HCT116 (cell line): ENCODE measurements at regions not wholly inside any gene's neighbourhood (a gene's known extent, or its start where the extent isn't known, plus 50 kb on each side); places are given as distances from the start of the nearest gene placed in this dataset.

Experiments used
- CEBPB ChIP-seq: IDR thresholded peaks from 2 replicates; pipeline ENCODE4 v1.6.1; 2012; ENCODE audit warnings: low read depth
- EZH2 ChIP-seq: fragments of 200-600 bp; sonication (generic); IDR thresholded peaks from 2 replicates; pipeline ENCODE4 v1.6.1; 2017; ENCODE audit warnings: antibody characterized with exemption, mixed run types
- EZH2phosphoT487 ChIP-seq: fragments of 200-600 bp; IDR thresholded peaks from 2 replicates; pipeline ENCODE4 v1.6.1; 2018; ENCODE audit warnings: antibody characterized with exemption, borderline replicate concordance
- POLR2A ChIP-seq: IDR thresholded peaks from 2 replicates; pipeline ENCODE4 v1.7.0; 2011; ENCODE audit warnings: borderline replicate concordance; ENCODE audit not compliant: insufficient read depth, insufficient read length; ENCODE audit errors: extremely low read depth
- YY1 ChIP-seq: IDR thresholded peaks from 2 replicates; pipeline ENCODE4 v1.6.1; 2011; ENCODE audit warnings: low read length, low read depth, moderate library complexity, mild to moderate bottlenecking; ENCODE audit not compliant: insufficient replicate concordance; ENCODE audit errors: extremely low read depth
- ZNF274 ChIP-seq: fragments of 200-500 bp; sonication (Bioruptor generic); IDR thresholded peaks from 2 replicates; pipeline ENCODE4 v1.6.1; 2014; ENCODE audit warnings: mild to moderate bottlenecking, low read depth, low read length, inconsistent platforms
- TF ChIP-seq, protein P1 (sequence below), 3 experiments: fragments of 200-600 bp in 1 of 3; sonication (generic) in 1 of 3; IDR thresholded peaks in 2 of 3; conservative IDR thresholded peaks in 1 of 3; 2 replicates each; pipeline ENCODE4 v1.5.1; 2012 to 2017; ENCODE audit warnings: low read depth in 2 of 3, low read length in 2 of 3, antibody characterized with exemption in 1 of 3, borderline replicate concordance in 1 of 3, control low read depth in 1 of 3, mild to moderate bottlenecking in 1 of 3, mixed read lengths in 1 of 3, mixed run types in 1 of 3, moderate library complexity in 1 of 3; ENCODE audit not compliant: insufficient read depth in 1 of 3
- TF ChIP-seq, protein P2 (sequence below): IDR thresholded peaks from 2 replicates; pipeline ENCODE4 v1.6.1; 2012; ENCODE audit warnings: low read depth

DNA sequence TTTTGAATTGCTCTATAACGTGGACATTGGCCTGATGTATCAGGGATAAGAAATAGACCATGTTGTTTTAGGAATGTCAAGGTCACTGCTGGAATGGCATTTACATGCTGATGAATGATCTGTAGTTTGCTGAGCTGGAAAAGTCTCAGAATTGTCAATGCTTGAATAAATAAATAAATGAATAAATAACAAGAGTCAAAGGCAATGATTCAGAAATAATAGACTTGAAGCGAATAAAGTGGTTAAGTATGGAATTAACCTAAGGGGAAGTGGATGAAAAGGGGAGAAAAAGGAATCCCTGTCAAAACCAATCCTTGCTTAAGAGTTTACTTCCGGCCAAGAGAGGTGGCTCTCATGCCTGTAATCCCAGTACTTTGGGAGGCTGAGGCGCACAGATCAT, 1620.0 kb downstream of the SUCLG1 start:
- TF ChIP-seq, protein P1, sequence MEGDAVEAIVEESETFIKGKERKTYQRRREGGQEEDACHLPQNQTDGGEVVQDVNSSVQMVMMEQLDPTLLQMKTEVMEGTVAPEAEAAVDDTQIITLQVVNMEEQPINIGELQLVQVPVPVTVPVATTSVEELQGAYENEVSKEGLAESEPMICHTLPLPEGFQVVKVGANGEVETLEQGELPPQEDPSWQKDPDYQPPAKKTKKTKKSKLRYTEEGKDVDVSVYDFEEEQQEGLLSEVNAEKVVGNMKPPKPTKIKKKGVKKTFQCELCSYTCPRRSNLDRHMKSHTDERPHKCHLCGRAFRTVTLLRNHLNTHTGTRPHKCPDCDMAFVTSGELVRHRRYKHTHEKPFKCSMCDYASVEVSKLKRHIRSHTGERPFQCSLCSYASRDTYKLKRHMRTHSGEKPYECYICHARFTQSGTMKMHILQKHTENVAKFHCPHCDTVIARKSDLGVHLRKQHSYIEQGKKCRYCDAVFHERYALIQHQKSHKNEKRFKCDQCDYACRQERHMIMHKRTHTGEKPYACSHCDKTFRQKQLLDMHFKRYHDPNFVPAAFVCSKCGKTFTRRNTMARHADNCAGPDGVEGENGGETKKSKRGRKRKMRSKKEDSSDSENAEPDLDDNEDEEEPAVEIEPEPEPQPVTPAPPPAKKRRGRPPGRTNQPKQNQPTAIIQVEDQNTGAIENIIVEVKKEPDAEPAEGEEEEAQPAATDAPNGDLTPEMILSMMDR (IDR thresholded peaks at IDR 0.05 in 2 of 3, conservative IDR thresholded peaks at IDR 0.05 in 1 of 3; ENCODE audit: borderline replicate concordance in 1 of 3, insufficient read depth in 1 of 3, low read depth in 2 of 3, low read length in 2 of 3) = no peak
- TF ChIP-seq EZH2 = no peak
- no peak for TF ChIP-seq POLR2A
- TF ChIP-seq, protein P2, sequence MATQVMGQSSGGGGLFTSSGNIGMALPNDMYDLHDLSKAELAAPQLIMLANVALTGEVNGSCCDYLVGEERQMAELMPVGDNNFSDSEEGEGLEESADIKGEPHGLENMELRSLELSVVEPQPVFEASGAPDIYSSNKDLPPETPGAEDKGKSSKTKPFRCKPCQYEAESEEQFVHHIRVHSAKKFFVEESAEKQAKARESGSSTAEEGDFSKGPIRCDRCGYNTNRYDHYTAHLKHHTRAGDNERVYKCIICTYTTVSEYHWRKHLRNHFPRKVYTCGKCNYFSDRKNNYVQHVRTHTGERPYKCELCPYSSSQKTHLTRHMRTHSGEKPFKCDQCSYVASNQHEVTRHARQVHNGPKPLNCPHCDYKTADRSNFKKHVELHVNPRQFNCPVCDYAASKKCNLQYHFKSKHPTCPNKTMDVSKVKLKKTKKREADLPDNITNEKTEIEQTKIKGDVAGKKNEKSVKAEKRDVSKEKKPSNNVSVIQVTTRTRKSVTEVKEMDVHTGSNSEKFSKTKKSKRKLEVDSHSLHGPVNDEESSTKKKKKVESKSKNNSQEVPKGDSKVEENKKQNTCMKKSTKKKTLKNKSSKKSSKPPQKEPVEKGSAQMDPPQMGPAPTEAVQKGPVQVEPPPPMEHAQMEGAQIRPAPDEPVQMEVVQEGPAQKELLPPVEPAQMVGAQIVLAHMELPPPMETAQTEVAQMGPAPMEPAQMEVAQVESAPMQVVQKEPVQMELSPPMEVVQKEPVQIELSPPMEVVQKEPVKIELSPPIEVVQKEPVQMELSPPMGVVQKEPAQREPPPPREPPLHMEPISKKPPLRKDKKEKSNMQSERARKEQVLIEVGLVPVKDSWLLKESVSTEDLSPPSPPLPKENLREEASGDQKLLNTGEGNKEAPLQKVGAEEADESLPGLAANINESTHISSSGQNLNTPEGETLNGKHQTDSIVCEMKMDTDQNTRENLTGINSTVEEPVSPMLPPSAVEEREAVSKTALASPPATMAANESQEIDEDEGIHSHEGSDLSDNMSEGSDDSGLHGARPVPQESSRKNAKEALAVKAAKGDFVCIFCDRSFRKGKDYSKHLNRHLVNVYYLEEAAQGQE = no peak
- no peak for TF ChIP-seq EZH2phosphoT487
- TF ChIP-seq ZNF274 = no peak
- TF ChIP-seq CEBPB = no peak
- TF ChIP-seq YY1 = no peak
